ENCODE measurements at regions not wholly inside any gene's neighbourhood (a gene's known extent, or its start where the extent isn't known, plus 50 kb on each side); places are given as distances from the start of the nearest gene placed in this dataset.

GRCh38 chr7:55623617-55624016 is 51.3 kb upstream of the VOPP1 start:
- DNase-seq = no peak

DNA sequence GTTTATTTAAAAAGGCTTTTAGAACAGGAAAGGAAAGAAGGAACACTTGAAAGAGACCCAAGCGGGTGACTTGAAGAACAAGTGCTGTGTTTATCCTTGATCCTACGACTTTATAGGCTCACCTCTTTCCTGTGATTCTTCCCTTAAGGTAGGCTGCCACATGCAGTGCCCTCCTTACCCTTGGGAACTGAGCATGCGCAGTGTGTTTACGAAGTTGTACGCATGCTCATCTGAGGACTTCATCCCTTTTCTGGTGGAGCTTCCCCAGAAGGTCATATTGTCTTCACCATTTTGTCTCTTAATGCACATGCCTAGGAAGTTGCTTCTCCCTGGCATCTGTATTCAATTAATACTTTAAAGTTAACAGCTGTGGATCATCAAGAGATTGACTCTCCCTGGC is 49.9 kb upstream of the VOPP1 start:
- DNase-seq = no peak
